GM18909 (cell line): ENCODE measurements at regions not wholly inside any gene's neighbourhood (a gene's known extent, or its start where the extent isn't known, plus 50 kb on each side); places are given as distances from the start of the nearest gene placed in this dataset.
"Not testable (repeated sequence)": the region's sequence is repeated elsewhere in the genome, so short reads cannot be mapped to it uniquely, and the experiment has no call there.

ENCODE experiments used
- ATAC-seq: cut with Tn5 transposase; IDR thresholded peaks from one replicate; pipeline ENCODE4 v1.9.1; 2021; ENCODE audit warnings: mild to moderate bottlenecking; ENCODE audit not compliant: unreplicated experiment, poor library complexity

- no peak for ATAC-seq
Measured at GRCh38 chr1:4489486-4489885, 164.9 kb upstream of the AJAP1 start.

GRCh38 chr1:4489992-4490391, 164.4 kb upstream of the AJAP1 start:
- not testable (repeated sequence) for ATAC-seq

GRCh38 chr1:4494027-4494426, 160.4 kb upstream of the AJAP1 start:
- ATAC-seq: no peak

- ATAC-seq: no peak
Measured at GRCh38 chr1:4494558-4494957, 159.9 kb upstream of the AJAP1 start.

- no peak for ATAC-seq
Measured at GRCh38 chr1:4495809-4496208, 158.6 kb upstream of the AJAP1 start.

GRCh38 chr1:4500441-4500840, 154.0 kb upstream of the AJAP1 start:
- no peak for ATAC-seq

GRCh38 chr1:4506591-4506990, 147.8 kb upstream of the AJAP1 start:
- no peak for ATAC-seq

- ATAC-seq: no peak
Measured at GRCh38 chr1:4509206-4509605, 145.2 kb upstream of the AJAP1 start.

GRCh38 chr1:4510276-4510691, 144.1 kb upstream of the AJAP1 start:
- ATAC-seq: no peak

- ATAC-seq: no peak
Measured at GRCh38 chr1:4511374-4511773, 143.0 kb upstream of the AJAP1 start.

- ATAC-seq: no peak
Measured at GRCh38 chr1:4512636-4513035, 141.8 kb upstream of the AJAP1 start.

GRCh38 chr1:4513685-4514084, 140.7 kb upstream of the AJAP1 start:
- ATAC-seq: no peak

GRCh38 chr1:4515727-4516289, 138.6 kb upstream of the AJAP1 start:
- no peak for ATAC-seq

- ATAC-seq: no peak
Measured at GRCh38 chr1:4516596-4516995, 137.8 kb upstream of the AJAP1 start.

- ATAC-seq: no peak
Measured at GRCh38 chr1:4517186-4517954, 137.0 kb upstream of the AJAP1 start.

GRCh38 chr1:4518621-4519020, 135.8 kb upstream of the AJAP1 start:
- no peak for ATAC-seq

- ATAC-seq: no peak
Measured at GRCh38 chr1:4519954-4520353, 134.5 kb upstream of the AJAP1 start.

- no peak for ATAC-seq
Measured at GRCh38 chr1:4523551-4523950, 130.9 kb upstream of the AJAP1 start.

GRCh38 chr1:4526747-4527146, 127.7 kb upstream of the AJAP1 start:
- ATAC-seq: no peak

GRCh38 chr1:4527819-4528218, 126.6 kb upstream of the AJAP1 start:
- no peak for ATAC-seq

GRCh38 chr1:4528590-4528989, 125.8 kb upstream of the AJAP1 start:
- ATAC-seq: no peak
